ENCODE measurements at regions not wholly inside any gene's neighbourhood (a gene's known extent, or its start where the extent isn't known, plus 50 kb on each side); places are given as distances from the start of the nearest gene placed in this dataset.
"Not testable (repeated sequence)": the region's sequence is repeated elsewhere in the genome, so short reads cannot be mapped to it uniquely, and the experiment has no call there.

DNA sequence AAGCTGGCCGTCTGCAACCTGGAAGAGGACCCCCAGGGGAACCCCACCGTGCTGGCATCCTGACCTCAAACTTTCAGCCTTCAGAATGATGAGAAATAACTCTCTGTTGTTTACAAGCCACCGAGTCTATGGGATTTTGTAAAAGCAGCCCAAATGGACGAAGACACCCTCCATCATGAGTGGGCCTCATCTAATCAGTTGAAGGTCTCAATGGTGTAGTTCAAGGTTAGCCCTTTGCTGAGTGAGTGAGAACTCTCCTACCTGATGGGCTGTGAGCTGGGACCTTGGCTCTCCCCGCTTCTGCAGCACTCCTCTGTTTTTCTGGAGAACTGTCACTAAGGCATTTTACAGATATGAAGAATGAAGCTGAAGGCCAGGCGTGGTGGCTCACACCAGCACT lies 325.9 kb upstream of the TNRC6C start:
- H3K9ac ChIP-seq: no peak overlapping the region
- H3K27ac ChIP-seq: no peak overlapping the region
- TF ChIP-seq, protein P1, sequence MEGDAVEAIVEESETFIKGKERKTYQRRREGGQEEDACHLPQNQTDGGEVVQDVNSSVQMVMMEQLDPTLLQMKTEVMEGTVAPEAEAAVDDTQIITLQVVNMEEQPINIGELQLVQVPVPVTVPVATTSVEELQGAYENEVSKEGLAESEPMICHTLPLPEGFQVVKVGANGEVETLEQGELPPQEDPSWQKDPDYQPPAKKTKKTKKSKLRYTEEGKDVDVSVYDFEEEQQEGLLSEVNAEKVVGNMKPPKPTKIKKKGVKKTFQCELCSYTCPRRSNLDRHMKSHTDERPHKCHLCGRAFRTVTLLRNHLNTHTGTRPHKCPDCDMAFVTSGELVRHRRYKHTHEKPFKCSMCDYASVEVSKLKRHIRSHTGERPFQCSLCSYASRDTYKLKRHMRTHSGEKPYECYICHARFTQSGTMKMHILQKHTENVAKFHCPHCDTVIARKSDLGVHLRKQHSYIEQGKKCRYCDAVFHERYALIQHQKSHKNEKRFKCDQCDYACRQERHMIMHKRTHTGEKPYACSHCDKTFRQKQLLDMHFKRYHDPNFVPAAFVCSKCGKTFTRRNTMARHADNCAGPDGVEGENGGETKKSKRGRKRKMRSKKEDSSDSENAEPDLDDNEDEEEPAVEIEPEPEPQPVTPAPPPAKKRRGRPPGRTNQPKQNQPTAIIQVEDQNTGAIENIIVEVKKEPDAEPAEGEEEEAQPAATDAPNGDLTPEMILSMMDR (conservative IDR thresholded peaks at IDR 0.05; ENCODE audit: low read depth, low read length): no peak
- no peak overlapping the region for H3K4me2 ChIP-seq
- no peaks in the 10 kb centered on the region for H3K79me2 ChIP-seq (ENCODE audit: insufficient read depth, low read depth)
- H2AFZ ChIP-seq (ENCODE audit: low read depth): no peak overlapping the region
- no peaks in the 10 kb centered on the region for H3K36me3 ChIP-seq (ENCODE audit: insufficient read depth)
- H3K27me3 ChIP-seq (ENCODE audit: insufficient read depth, low read depth): no peaks in the 10 kb centered on the region
- peaks cover 38% of the 10 kb centered on the region for H3K4me1 ChIP-seq (ENCODE audit: low read depth, poor library complexity, severe bottlenecking)
- no peaks in the 10 kb centered on the region for H4K20me1 ChIP-seq (ENCODE audit: insufficient read depth)
- no peak overlapping the region for H3K4me3 ChIP-seq (IDR thresholded peaks at IDR 0.05; ENCODE audit: insufficient read depth, low read depth, low read length)

DNA sequence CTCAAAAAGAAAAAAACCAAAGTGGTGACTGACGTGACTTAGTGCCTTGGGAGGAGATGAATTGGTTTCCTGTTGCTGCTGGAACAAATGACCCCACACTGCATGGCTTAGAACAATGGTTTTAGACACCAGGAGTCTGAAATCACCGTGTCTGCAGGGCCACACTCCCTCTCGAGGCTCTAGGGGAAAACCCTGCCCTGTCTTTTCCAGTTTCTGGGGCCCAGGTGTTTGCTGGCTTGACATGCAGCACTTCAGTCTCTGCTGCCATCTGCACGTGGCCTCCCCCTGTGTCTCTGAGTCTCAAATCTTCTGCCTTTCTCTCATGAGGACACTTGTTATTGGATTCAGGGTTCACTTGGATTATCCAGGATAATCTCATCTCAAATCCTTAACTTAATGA lies 323.8 kb upstream of the TNRC6C start:
- no peaks in the 10 kb centered on the region for H3K36me3 ChIP-seq (ENCODE audit: insufficient read depth)
- H4K20me1 ChIP-seq (ENCODE audit: insufficient read depth): no peaks in the 10 kb centered on the region
- peak overlapping the region; percentile 59 for H3K4me2 ChIP-seq
- H3K4me3 ChIP-seq (IDR thresholded peaks at IDR 0.05; ENCODE audit: insufficient read depth, low read depth, low read length): no peak overlapping the region
- peak overlapping the region; percentile 48 for H2AFZ ChIP-seq (ENCODE audit: low read depth)
- no peaks in the 10 kb centered on the region for H3K27me3 ChIP-seq (ENCODE audit: insufficient read depth, low read depth)
- H3K4me1 ChIP-seq (ENCODE audit: low read depth, poor library complexity, severe bottlenecking): peaks cover 38% of the 10 kb centered on the region
- H3K79me2 ChIP-seq (ENCODE audit: insufficient read depth, low read depth): no peaks in the 10 kb centered on the region
- TF ChIP-seq, protein P1 (conservative IDR thresholded peaks at IDR 0.05; ENCODE audit: low read depth, low read length): no peak
- peak overlapping the region; percentile 75 for H3K27ac ChIP-seq
- H3K9ac ChIP-seq: peak overlapping the region; percentile 59

DNA sequence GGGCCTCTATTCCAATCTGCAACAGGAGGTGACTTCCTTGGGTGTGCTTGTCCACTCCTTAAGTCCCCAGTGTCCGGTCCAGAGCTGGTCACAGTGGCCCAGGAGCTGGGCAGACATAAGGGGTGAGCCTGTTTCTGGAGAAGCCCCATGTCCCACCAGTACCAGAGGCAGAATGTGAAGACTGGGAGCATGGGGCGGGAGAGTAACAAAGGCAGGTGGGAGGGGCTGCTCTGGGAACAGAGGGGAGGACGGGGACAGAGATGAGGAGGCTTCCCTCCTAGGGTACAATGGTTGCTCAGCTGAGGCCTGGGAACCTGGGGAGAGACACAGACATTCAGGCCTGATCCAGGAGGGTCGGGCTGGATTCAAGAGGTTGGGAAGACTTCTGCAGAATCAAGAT lies 323.3 kb upstream of the TNRC6C start:
- Histone ChIP-seq H3K27ac (peak overlapping the region; percentile 75), H3K4me2 (peak overlapping the region; percentile 59)
- TF ChIP-seq, protein P1 (conservative IDR thresholded peaks at IDR 0.05; ENCODE audit: low read depth, low read length): no peak

DNA sequence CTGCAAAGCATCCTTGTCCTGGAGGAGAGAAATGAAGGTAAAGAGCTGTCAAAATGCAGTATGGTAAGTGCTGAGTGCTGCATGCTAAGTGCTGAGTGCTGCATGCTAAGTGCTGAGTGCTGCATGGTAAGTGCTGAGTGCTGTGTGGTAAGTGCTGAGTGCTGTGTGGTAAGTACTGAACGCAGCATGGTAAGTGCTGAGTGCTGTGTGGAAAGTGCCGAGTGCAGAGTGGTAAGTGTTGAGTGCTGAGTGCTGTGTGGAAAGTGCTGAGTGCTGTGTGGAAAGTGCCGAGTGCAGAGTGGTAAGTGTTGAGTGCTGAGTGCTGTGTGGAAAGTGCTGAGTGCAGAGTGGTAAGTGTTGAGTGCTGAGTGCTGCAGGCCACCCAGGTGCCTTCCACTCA lies 322.7 kb upstream of the TNRC6C start:
- H3K36me3 ChIP-seq (ENCODE audit: insufficient read depth); H4K20me1 ChIP-seq (ENCODE audit: insufficient read depth); H3K9ac ChIP-seq; H3K79me2 ChIP-seq (ENCODE audit: insufficient read depth, low read depth); H3K4me3 ChIP-seq (IDR thresholded peaks at IDR 0.05; ENCODE audit: insufficient read depth, low read depth, low read length); H3K27me3 ChIP-seq (ENCODE audit: insufficient read depth, low read depth); H3K27ac ChIP-seq: not testable (repeated sequence)
- H3K4me2 ChIP-seq: peak overlapping the region; percentile 59; the same call in 1 of the 2 replicates
- H2AFZ ChIP-seq (ENCODE audit: low read depth): 0 out of 2 replicates have a peak overlapping the region, but pooled peaks have one; percentile 48
- H3K4me1 ChIP-seq (ENCODE audit: low read depth, poor library complexity, severe bottlenecking): peaks cover 38% of the 10 kb centered on the region

More for the DNA sequence above, 323.3 kb upstream of the TNRC6C start:
- H3K4me3 ChIP-seq (IDR thresholded peaks at IDR 0.05; ENCODE audit: insufficient read depth, low read depth, low read length): no peak overlapping the region
- H3K4me1 ChIP-seq (ENCODE audit: low read depth, poor library complexity, severe bottlenecking): peaks cover 38% of the 10 kb centered on the region
- no peaks in the 10 kb centered on the region for H3K79me2 ChIP-seq (ENCODE audit: insufficient read depth, low read depth)
- H4K20me1 ChIP-seq (ENCODE audit: insufficient read depth): no peaks in the 10 kb centered on the region
- H3K9ac ChIP-seq: peak overlapping the region; percentile 59
- peak overlapping the region; percentile 48 for H2AFZ ChIP-seq (ENCODE audit: low read depth)
- no peaks in the 10 kb centered on the region for H3K27me3 ChIP-seq (ENCODE audit: insufficient read depth, low read depth)
- no peaks in the 10 kb centered on the region for H3K36me3 ChIP-seq (ENCODE audit: insufficient read depth)

DNA sequence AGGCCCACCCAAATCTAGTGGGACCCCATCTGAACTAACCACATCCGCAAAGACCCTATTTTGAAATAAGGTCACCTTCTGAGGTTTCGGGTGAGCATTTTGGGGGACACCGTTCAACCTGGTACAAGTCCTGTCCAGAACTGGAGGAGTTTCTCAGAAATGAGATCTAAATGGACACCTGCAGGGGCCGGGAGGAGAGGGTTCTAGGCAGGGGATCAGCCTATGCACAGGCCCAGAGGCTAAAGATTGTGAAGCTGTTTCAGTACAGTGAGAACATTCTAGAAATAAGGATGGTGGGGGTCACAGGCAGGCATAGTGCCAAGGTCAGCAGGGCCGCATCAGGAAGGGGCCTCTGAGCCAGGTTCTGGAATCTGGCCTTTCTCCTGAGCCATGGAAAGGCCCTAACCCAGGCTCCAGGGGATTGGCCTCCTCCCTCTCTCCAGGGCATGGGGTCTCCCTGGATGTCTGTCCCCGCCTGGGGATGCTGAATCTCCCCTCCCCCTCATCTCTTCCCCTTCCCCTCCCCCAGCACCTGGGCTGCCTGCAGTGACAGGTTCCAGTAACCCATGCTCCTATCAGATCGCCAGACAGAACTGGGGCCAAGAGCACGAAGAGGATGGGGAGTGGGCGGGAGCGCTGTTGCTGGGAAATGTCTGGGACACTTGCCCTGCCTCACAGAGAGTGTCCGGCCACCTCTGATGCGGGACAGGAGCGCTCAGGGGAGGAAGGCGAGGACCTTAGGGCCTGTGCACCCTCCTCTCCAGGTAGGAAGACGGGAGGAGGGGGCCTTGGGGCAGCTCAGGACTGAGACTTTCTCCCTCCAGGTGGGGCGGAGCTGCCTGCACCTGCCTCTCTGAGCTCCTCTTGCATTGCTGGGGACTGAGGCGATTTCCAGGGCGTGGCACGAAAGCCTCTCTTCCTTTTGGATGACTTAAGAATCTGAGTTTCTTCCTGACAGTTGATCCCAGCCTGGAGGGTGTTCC lies 321.4 kb upstream of the TNRC6C start:
- no peaks in the 10 kb centered on the region for H3K36me3 ChIP-seq (ENCODE audit: insufficient read depth)
- H3K4me3 ChIP-seq (IDR thresholded peaks at IDR 0.05; ENCODE audit: insufficient read depth, low read depth, low read length): no peak overlapping the region
- H3K27me3 ChIP-seq (ENCODE audit: insufficient read depth, low read depth): no peaks in the 10 kb centered on the region
- H3K4me2 ChIP-seq: no peak overlapping the region
- TF ChIP-seq, protein P1 (conservative IDR thresholded peaks at IDR 0.05; ENCODE audit: low read depth, low read length): no peak
- H4K20me1 ChIP-seq (ENCODE audit: insufficient read depth): no peaks in the 10 kb centered on the region
- H3K4me1 ChIP-seq (ENCODE audit: low read depth, poor library complexity, severe bottlenecking): peaks cover 38% of the 10 kb centered on the region
- no peak overlapping the region for H3K9ac ChIP-seq
- H3K79me2 ChIP-seq (ENCODE audit: insufficient read depth, low read depth): no peaks in the 10 kb centered on the region
- H2AFZ ChIP-seq (ENCODE audit: low read depth): no peak overlapping the region
- H3K27ac ChIP-seq: no peak overlapping the region
